NCI-H1436 treated with DMSO at 0.1 percent for 48 hours (cell line): ENCODE measurements at regions not wholly inside any gene's neighbourhood (a gene's known extent, or its start where the extent isn't known, plus 50 kb on each side); places are given as distances from the start of the nearest gene placed in this dataset.

Source experiments
- DNase-seq: peaks from one replicate; lab custom pipeline; 2025; lab: John Stamatoyannopoulos, UW

DNA sequence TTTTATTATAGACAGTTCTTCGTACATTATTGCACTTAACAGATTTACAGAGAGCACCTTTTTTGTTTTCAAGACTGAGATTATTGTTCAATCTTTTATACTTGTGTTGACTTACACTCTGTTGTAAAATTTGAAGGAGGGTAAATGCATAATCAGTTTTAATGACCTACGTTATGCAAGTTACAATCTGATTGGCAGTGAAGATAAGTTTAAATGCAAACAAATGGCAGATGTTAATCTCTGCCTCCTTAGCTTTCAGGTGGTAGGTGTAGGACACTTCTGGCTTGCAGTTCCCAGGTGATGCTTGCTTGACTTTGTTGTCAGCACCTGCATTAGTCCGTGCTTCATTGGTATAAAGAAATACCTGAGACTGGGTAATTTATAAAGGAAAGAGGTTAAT, 424.9 kb downstream of the FGF9 start:
- DNase-seq = no peak

DNA sequence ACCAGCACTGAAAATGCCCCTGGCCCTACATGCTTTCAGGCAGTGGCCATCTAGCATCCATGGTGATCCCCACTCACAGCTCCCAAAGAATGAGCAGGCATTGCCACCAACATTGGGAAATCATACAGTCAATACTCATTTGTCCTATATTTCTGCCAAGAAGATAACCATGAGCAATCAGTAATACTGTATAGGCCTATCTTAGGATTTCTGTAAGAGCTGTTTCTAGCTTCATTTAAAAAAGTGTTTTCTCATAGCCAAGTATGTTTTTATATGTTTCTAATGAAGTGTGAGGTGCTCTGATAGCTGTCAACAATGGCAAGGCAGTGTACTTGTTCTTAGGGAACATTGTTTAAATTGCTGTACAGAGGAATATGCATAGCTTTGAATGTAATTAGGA, 428.7 kb downstream of the FGF9 start:
- DNase-seq = no peak

DNA sequence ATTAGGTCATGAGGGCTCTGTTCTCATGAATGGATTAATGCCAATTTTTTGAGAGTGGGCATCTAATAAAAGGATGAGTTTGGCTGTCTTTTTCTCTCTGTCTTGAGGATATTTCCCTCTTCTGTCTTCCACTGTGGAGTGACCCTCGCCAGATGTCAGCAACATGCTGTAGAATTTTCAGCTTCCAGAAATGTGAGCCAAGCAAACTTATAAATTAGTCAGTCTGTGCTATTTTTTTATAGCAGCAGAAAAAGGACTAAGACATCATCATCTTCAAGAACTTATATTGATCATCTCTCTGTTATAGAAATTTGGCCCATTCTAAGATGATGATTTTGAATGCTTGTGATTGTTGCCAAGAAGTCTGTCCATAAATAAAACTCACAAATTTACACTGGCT, 431.4 kb downstream of the FGF9 start:
- no peak for DNase-seq

DNA sequence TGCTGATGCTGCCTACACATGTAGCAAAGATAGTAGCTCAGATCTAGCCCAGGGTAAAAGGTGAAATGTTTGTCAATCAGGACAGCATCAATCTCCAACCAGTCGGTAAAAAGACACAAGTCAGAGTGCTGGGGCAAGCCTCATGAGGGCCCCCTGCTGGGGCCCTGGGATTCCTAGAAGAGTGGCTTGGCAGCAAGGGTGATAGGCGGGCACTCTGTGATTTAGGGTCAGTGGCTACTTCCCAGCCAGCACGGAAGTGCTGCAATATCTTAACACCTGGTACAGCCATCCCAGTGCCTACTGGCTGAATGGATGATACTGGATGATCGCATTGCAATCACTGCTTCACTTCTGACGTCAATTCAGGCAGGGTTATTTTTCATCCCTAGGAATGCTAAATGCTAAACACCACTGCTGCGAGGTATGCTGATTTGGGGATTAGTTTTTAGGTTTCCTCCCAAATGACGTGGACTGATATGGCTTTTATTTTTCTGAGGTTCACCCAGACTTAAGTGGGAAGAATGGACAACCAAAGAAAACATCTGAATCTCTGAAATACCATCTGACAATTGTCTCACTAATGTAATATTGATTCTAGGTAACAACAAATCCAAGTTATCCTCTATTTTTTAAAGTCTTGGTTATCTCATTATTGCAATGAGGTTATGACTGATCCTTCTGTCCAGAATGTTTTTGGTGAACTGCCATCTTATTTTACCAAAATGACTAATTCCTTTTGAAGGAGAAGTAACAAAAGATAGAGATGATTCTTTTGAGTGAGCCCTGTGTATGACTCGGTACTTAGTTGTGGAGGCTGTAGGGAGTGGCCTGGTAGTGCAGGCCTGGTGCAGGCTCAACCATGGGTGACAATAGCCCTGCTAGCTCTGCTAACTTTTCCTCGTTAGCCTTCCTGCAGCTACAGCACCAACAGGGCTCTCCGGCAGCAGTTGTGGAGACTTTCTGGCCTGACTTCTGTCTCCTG, 432.5 kb downstream of the FGF9 start:
- no peak for DNase-seq

DNA sequence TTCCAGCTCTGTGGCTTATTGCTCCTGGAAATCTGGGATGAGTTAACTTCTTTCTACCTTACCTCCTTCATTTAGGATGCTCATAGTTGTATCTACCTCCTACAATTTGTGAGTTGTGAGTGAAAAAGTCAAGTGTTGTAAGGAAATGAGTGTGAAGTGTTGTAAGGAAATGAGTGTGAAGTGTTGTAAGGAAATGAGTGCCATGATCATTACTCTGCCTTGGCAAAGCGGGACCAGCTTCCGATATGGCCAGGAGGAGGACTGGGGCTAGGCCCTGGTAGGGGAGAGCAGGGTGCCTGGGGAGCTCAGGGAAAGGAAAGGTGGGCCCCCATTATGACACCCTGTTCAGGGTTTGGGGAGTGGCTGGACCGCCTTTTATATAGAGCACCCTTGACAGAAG, 435.2 kb downstream of the FGF9 start:
- no peak for DNase-seq

DNA sequence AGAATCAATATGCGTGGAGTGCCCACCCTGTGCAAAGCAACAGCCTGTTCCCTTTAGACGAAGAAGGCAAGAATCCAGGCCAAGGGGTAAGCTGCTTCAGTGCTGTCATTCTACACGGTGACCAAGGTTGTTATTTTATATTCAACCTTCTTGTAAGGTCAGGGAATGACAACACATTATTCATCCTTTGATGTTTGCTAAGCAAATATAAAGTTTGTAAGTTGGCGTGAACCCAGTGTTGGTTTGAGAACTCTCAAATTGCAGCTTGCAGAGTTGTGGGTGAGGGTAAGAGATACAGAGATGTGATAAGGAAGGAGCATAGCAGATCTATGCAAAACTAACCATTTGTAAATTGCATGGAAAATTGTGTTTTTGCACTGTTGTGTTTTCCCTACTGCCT, 436.7 kb downstream of the FGF9 start:
- no peak for DNase-seq

DNA sequence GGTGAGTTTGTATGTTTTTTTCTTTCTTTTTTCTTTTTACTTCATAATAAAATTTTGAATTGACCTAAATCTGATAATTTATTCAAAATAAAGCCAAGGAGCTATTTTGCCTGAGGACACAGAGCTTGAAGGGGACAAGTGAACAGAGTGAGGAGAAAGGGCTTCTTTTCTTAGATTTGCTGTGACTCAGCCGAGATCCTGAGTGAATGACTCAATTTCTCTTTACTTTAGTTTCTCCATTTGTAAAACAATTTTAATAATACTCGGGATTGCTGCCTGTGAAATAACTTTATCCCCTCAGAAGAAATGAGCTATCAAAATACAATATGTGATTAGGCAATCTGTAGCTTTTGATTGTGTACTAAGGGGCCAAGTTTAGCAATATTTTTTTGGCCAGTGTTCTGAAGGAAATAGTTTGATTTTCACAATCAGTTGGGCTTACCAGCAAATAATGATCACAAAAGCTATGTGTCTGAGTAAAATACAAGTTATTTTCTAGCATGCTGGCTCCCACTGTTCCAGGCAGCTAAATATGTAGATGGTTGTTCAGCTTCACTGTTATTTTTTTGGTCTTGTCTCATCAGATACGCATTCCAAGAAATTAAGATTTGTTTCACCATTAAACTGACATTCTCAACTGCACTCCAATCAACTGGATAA, 437.5 kb downstream of the FGF9 start:
- no peak for DNase-seq

DNA sequence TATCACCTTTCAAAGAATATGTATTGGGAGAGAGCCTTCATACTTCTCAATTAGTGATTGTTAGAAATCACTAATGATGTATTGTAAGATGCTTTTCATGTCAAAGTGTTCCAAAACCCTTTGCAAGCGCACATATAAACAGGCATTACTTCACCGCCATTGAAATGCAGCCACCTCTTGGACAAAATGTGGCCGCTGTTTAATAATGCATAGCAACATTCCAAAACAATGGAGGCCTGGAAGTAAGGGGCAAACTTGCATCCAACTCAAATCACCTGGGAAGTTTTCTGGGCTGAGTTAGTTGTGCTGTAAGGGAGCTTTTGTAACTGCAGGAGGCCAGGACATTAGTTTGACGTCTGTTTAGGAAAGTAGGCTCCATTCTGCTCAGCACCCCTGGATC, 438.1 kb downstream of the FGF9 start:
- DNase-seq = no peak

DNA sequence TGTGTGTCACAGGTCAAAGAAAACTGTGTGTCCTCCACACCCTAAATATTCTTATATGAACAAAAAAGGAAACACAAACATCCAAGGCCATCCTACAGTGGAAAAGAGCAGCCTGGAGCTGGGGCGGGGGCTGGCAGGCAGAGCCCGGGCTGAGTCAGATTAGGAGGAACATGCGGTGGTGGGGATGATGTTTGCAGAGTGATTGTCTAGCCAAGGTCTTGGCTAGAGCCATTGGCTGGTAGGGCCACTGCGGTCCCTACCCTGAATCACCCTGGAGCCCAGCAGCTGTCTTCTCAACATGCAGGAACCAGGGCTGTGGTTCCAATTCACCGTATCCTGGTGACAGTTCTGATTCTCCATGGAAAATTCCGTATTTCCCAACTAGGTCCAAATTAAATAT, 439.5 kb downstream of the FGF9 start:
- DNase-seq = no peak

DNA sequence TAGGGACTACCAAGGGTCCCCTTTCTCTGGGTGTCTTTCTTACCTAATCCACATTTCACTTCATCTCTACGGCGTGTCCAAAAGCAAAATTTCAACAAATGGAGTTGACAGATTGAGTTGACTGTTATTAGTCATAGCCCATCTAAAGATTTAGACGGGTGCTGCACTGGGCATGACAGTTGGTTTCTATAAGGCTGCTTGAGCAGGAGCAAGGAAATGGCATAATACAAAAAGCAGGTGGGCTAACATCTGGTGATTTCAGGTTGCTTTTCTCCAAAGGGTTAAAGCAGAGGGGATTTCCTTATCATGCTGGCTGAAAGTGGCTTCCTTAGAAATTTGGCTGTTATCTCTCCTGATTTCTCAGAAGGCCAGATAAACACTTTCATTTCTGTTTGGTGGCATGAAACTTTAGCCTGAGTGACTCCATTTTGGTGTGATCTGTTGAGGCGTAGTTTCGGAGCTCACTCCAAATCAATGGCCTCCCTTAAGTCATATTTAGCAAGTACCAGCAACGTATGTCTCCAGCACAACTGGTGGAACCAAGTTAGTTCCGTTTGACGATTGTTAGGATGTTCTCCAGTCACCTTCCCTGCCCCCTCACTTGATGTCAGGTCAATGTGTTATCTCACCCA, 440.4 kb downstream of the FGF9 start:
- DNase-seq = no peak

DNA sequence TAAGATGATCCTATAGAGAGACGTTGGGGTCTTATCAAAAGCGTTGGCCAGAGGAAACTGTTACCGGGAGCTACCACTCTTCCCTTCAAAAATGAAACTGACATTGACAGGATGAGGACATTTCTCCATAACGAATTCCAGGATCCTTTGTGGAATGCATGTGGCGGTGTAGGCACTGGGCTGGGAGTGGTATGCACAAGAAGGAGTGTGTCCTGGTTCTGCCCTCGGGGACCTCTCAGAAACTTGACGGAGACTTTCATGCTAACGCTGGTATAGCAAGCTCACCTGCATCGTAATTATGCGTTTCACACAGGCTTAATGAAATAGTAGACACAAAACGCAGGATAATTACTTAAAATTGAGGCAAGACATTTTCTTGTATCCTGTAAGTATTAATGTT, 441.1 kb downstream of the FGF9 start:
- DNase-seq = no peak

DNA sequence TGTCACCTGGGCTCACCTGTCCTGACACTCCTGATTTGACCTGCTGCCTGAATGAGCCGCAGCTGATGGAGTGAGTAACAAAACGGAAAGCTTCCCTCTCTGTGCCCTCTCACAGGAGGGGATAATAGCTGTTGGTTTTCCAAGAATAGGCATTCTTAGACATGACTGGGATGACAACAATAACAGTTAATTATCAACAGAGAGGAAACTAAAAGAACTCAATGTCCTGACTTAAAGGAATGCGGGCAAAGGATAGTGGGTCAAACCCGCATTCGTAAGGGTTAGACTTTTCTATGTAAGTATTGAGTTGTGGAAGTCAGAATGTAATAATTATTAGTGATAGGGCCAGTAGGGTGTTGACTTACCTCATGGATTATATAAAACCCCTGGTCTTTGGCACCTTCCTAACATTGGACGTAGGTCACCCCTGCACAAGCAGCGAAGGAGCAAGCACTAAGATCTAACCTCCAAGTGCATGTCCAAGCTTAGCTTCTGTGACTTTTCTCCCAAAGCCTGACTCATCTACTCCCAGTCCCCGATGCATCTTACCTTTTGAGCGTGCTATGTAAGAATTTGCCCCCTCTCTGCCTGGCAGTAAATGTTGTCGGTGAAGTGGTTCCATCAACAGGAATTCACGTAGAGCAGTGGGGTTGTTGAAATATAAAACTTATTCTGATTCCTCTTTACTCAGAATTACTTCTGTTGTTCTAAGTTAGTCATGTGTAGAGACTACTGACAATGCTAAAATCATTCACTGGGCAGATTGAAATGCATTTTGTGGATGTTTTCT, 442.3 kb downstream of the FGF9 start:
- no peak for DNase-seq

DNA sequence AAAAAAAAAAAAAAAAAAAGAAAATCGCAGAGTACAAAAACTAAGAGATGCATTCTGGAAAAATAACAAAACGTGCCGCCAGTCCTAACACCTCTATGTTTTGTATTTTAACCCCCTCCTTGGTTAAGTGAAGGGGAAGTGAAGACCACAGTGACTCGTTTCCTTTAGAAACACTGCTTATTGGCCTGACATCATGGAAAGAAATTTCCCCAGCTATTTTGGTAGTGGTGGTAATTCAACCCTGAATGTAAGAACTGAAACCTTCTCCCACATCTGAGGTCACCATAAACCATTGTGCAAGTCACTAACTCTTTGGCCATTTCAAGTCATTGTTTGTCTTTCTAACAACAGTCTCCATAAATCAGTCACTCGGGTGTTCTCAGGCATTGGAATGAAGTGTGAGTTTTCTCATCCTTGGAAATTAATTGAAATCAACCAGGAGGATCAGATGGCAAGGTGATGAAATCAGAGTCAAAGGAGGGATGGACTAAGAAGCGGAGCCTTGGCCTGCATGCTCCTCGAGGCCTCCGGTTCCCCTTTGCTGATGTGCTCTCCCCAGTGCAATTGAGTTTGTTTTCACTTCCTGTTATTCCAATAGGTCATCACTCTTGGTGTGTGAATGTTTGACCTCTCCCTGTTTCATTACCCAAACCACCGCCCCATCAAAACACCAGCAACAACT, 443.9 kb downstream of the FGF9 start:
- no peak for DNase-seq

DNA sequence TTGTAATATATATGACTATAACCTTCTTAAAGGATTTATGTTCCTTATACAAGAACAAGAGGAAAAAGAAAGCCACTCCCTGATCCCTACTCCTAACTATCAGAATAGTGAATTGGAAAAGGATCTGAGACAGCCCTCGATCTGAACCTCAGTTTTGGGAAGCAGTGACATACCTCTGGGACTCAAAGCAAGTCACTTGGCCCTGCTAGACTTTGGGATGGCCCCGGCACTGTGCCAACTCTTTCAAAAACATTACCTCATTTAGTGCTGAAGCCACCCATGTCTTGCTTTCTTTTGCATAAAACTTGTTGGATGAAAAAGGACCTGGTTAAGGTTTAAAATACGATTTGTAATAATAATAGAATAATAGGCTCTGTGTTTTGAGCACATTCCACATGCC, 447.3 kb downstream of the FGF9 start:
- no peak for DNase-seq

DNA sequence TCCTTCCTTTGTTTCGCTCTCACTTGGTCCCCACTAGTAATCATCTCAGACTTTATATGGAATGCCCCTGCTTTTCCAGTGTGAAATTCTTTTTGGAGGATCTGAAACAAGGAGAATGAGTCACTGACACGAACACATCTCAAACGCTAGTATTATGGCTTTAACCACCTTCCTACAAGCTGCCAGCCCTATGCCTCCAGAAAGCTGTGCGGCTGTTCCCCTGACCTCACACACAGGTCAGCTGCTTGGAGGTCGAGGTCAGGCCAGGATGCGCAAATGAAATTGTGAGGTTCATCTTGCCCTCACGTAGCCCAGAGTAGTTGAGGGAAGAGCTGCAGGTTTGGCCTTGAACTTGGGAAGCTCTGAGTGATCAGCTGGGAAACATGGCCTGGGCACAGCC, 449.8 kb downstream of the FGF9 start:
- no peak for DNase-seq

DNA sequence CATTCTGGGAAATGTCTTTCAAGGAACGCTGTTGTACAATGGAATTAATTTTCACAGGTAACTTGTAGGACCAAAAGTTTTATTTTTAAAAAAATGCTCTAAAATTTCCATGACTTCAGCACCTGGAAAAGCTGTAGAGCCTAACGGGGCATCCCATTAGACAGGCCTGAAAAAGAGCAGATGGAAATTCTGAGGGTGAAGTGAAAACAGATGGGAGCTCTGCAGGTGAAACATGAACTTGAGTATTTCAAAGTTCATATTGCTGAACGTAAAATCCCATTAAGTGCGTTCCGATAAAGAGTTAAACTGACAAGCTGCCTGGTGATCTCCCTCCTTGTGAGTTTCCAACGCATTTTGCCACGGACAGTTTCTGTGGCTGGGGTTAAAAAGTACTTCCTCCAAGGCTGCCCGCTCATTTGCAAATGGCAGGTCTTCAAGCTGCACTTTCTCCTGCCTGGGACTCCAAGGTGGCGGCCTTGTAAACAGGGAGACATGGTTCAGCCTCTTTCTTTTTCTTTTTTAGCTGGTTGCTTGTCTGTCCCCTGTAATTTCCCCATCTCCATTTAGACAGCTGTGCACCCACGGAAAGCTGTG, 450.4 kb downstream of the FGF9 start:
- DNase-seq = no peak

DNA sequence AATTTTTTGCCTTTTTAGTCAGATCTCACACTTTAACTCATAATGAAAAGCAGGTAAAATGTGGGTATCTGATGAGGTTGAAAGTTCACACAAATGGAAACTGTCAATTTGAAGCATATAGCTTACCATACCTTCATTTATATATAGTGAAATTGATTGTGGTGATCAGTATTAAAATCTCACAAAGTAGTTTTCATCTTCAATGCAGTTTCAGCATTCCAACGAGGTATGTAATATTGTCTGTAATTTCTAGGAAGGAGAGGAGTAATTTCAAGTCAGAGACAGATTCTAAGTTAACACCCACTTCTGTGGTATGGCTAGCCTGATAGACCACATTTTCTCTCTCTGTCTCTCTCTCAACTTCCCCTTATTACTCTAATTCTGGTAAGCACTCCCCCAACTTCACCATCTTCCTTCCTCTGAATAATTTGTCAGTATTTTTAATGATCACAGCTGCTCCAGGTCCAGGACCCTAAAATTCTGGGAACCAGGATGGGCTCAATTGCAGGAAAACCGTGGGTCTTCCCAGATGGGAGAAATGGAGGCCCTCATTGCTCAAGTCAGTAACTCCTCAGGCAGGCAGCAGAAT, 455.7 kb downstream of the FGF9 start:
- no peak for DNase-seq

DNA sequence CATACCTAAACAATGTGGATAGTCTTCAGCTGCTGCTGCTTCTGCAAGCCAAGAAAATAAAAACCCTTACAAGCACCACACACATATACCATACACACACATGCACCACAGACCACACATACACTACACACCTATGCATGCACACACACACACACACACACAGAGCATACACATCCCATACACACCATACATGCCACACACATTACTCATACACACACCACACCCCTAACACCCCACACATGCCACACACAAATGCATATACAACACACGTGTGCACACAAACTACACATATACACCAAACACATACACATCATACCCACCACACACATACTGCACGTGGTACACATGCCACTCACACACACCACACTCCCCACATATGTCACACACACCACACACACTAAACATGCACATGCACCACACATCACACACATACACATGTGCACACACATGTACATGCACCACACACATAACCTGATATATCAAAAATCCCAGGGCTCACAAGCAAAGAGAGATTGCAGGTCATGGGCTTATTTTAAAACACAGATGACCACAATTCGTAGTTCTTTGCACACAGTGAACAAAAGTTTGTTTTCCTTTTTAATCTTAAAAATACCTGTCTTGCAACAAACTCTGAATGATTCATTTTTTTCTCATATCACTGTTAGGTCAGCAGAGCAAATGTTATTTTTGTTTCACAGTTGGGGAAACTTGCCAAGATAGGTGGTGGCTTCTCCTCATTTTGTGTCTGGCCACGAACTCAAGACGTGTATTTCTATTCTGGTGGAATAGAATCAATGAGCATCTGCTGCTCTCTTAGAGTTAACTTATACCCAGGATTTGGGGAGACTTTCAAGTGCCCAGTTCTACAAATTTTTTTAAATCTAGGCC, 456.6 kb downstream of the FGF9 start:
- DNase-seq = no peak

DNA sequence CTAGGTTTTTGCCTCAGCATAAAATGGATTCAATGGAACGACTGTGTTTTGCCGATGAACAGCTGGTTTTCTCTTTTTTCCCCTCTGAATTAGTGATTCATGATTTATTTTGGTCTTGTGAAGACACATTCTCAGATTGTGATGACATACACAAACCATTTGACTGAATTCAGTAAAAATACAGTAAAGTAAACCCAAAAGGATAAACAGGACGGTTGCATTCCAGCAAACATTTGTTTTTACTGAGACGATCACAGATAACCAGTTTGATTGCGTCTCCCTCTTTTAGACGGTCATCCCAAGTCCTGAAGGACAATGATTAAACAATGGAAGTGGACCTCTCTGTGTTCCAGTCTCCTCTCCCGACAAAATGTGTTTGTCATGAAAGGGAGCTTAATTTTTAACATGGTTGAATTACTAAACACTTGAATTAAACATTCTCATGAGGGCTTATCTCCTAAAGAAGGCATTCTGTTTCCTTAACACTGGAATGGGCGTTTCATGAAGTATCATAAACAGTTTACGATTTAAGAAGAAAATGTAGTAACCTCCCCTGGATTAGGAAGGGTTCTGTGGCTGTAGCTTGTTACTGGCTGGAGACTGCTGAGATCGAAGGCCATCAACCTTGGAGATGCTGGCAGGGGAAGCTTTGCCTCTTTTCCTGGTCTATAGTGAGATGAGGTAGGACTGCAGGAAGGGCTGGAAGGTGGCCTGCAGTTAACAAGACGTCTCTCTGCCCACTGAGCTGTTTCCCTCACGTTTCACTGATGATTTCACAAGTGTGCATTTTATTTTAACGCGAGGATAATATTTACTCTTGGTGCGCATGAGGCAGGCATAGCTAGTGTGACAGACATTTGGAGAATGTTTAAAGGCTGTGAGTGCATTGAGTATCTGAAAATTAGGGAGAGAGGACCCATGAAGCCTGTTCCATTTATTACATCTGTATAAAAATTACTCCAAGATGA, 457.9 kb downstream of the FGF9 start:
- no peak for DNase-seq
